ENCODE measurements at regions not wholly inside any gene's neighbourhood (a gene's known extent, or its start where the extent isn't known, plus 50 kb on each side); places are given as distances from the start of the nearest gene placed in this dataset.
A peak's percentile ranks its signal among the peaks of the same experiment; 100 is the strongest.

DNA sequence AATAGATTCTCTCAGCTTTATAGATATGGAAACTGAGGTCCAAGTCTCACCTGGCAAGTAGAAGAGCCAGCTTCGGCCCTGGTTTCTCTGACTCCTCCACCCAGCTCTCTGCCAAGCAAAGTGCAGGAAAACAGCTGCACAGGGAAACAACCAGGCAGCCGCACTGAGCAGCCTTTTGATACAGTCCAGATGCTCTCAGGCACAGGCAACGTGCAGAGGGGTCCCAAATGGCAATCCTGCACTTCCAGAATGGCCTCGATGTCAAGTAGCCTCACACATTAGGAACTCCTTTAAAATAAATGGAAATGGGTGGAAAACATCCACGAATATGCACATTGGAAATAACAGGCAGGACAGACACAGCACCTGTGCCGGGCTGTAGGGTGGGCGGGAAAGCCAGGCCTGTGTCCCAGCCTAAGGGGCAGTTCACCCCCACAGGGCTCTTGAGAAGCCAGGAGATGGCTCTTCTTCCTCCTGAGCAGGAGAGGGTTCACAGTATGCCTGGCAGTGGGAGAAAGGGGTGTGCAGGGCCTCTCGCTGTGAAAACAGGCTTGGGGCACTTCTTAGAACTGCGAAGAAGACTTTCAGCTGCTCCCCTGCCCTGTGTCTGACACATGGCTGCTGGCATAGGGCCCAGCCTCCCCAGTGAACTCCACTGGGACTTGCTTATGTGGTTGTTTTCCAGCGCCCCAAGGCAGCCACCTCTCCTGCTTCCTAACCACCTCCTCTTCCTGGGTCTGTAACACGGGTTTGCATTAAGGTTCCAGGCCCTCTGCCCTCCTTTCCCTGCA, 63.9 kb upstream of the TUBA3E start:
- no peak overlapping the region for H3K14ac ChIP-seq (ENCODE audit: insufficient read depth, low read length)
- Mint-ChIP-seq H3K27me3 (ENCODE audit: low read depth) (peaks cover 7% of the 10 kb centered on the region), H3K27ac (peak overlapping the region in 1 of 3 experiments; percentile 94; a peak in 1 of 7 replicates), H3K9me3 (no peaks in the 10 kb centered on the region), H3K4me3 (no peak overlapping the region), H3K4me1 (peaks cover 7 to 17% of the 10 kb centered on the region in 2 experiments; a peak in 3 of 4 replicates), H3K36me3 (ENCODE audit: insufficient read depth in 1 of 3, low read depth in 3 of 3) (no peaks in the 10 kb centered on the region)
- no peaks in the 10 kb centered on the region for H4K20me1 ChIP-seq (ENCODE audit: control insufficient read depth, insufficient read depth, insufficient read length)
- no peaks in the 10 kb centered on the region for H3K4me1 ChIP-seq (ENCODE audit: insufficient read depth, low read length)
- H3K9ac ChIP-seq (ENCODE audit: extremely low read depth, insufficient read length, low read length): no peak overlapping the region
- H4K91ac ChIP-seq (ENCODE audit: insufficient read length, low read depth, low read length): no peak overlapping the region
- no peak overlapping the region for H3K56ac ChIP-seq (ENCODE audit: insufficient read length, low read depth, low read length)
- H2BK12ac ChIP-seq (ENCODE audit: insufficient read length, low read depth, low read length): no peak overlapping the region
- no peaks in the 10 kb centered on the region for H3K23me2 ChIP-seq (ENCODE audit: insufficient read length, low read depth, low read length, poor library complexity, severe bottlenecking)
- no peak overlapping the region for H3K18ac ChIP-seq (ENCODE audit: insufficient read length, low read depth, low read length)
- H2AK5ac ChIP-seq (ENCODE audit: insufficient read length, low read length): no peak overlapping the region
- H3K79me2 ChIP-seq (ENCODE audit: insufficient read depth, low read length): no peaks in the 10 kb centered on the region
- H2BK5ac ChIP-seq (ENCODE audit: insufficient read length, low read length): no peak overlapping the region
- no peaks in the 10 kb centered on the region for H3K9me3 ChIP-seq (ENCODE audit: control insufficient read depth, low read depth, low read length)
- no CpG with 5 or more reads among the region's 11 CpGs for WGBS (ENCODE audit: extremely low coverage, insufficient read length, low lambda C conversion rate)
- H3K27me3 ChIP-seq (ENCODE audit: insufficient read depth, low read length): no peaks in the 10 kb centered on the region
- DNase-seq: no peak
- no peak overlapping the region for H3K4ac ChIP-seq (ENCODE audit: low read depth, low read length)
- no peak overlapping the region for H4K8ac ChIP-seq (replicated peaks; ENCODE audit: insufficient read length, low read depth, low read length)
- H4K5ac ChIP-seq (ENCODE audit: insufficient read length, low read depth, low read length): no peak overlapping the region
- no peak overlapping the region for H2BK20ac ChIP-seq (ENCODE audit: low read depth, low read length, poor library complexity, severe bottlenecking)
- H3K79me1 ChIP-seq (ENCODE audit: insufficient read depth, low read depth, low read length, poor library complexity, severe bottlenecking): no peaks in the 10 kb centered on the region
- H3K23ac ChIP-seq (ENCODE audit: insufficient read length, low read depth, low read length): no peak overlapping the region
- no peak overlapping the region for H2AFZ ChIP-seq (ENCODE audit: low read length)
- H2BK15ac ChIP-seq (ENCODE audit: low read depth, low read length): no peak overlapping the region
- H3T11ph ChIP-seq (ENCODE audit: low read length): no peak overlapping the region
- H2BK120ac ChIP-seq (ENCODE audit: low read depth, low read length, poor library complexity, severe bottlenecking): no peak overlapping the region
- H3K4me2 ChIP-seq (ENCODE audit: insufficient read depth, insufficient read length, low read length): no peak overlapping the region
- TF ChIP-seq, protein P1, sequence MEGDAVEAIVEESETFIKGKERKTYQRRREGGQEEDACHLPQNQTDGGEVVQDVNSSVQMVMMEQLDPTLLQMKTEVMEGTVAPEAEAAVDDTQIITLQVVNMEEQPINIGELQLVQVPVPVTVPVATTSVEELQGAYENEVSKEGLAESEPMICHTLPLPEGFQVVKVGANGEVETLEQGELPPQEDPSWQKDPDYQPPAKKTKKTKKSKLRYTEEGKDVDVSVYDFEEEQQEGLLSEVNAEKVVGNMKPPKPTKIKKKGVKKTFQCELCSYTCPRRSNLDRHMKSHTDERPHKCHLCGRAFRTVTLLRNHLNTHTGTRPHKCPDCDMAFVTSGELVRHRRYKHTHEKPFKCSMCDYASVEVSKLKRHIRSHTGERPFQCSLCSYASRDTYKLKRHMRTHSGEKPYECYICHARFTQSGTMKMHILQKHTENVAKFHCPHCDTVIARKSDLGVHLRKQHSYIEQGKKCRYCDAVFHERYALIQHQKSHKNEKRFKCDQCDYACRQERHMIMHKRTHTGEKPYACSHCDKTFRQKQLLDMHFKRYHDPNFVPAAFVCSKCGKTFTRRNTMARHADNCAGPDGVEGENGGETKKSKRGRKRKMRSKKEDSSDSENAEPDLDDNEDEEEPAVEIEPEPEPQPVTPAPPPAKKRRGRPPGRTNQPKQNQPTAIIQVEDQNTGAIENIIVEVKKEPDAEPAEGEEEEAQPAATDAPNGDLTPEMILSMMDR (conservative IDR thresholded peaks at IDR 0.05): no peak
- no peak overlapping the region for H3K27ac ChIP-seq (ENCODE audit: insufficient read length, low read depth, low read length)

All from H9 (cell line).